ENCODE measurements at regions not wholly inside any gene's neighbourhood (a gene's known extent, or its start where the extent isn't known, plus 50 kb on each side); places are given as distances from the start of the nearest gene placed in this dataset.

GRCh38 chr7:35513195-35513594 is 181.7 kb downstream of the HERPUD2 start:
- TF ChIP-seq CTCF (IDR thresholded peaks at IDR 0.05) (no peak), POLR2A (IDR thresholded peaks at IDR 0.05) (no peak)
